ENCODE measurements at regions not wholly inside any gene's neighbourhood (a gene's known extent, or its start where the extent isn't known, plus 50 kb on each side); places are given as distances from the start of the nearest gene placed in this dataset.
"Not testable (repeated sequence)": the region's sequence is repeated elsewhere in the genome, so short reads cannot be mapped to it uniquely, and the experiment has no call there.

DNA sequence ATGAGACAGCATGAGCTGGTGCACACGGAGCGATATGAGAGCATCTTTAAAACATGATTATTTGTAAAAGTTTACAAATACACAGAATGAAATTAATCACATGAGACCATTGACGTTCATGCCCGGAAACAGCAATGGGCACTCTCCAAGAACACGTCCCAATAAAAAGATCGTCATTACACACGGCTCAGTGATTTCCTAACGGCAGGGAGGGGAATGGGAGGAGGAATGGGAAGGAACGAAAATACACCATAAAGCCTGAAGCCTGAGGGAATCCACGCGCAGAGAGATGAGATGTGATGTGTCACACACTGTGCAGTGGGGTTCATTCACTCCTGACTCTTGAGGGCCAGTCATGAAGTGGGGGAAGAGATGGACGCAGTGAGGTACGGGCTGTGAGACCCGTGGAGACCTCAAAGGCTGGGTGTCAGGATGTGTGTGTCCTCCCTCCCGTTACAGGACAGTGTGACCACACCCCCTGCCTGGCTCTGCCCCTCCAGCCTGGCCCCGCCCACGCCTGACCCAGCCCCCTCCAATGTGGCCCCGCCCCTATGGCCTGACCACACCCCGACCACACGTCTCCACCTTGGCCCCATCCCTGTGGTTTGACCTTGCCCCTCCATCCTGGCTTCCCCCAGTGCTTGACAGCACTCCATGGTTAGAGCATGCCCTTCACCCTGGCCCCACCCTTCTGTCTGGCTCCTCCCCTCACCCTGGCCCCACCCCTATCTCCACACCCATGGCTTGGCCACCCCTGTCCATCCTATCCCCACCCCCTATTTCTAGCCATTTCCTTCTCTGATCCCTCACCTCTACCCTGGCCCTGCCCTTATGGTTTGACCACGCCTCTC is 270.5 kb upstream of the SFSWAP start:
- not testable (repeated sequence) for DNase-seq (ENCODE audit: low read depth)

DNA sequence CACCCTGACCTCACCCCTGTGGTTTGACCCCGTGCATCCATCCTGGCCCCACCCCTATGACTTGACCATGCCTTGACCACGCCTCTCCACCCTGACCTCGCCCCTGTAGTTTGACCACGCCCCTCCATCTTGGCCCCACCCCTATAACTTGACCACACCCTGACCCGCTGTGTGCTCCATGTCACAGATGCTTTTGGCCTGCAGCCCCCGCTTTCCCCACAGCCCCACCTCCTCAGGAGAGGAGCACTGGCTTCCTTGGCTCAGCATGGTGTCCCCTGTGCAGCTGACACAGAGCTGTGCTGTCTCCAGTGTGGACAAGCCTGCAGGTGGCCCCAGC is 269.9 kb upstream of the SFSWAP start:
- no peak for DNase-seq (ENCODE audit: low read depth)

DNA sequence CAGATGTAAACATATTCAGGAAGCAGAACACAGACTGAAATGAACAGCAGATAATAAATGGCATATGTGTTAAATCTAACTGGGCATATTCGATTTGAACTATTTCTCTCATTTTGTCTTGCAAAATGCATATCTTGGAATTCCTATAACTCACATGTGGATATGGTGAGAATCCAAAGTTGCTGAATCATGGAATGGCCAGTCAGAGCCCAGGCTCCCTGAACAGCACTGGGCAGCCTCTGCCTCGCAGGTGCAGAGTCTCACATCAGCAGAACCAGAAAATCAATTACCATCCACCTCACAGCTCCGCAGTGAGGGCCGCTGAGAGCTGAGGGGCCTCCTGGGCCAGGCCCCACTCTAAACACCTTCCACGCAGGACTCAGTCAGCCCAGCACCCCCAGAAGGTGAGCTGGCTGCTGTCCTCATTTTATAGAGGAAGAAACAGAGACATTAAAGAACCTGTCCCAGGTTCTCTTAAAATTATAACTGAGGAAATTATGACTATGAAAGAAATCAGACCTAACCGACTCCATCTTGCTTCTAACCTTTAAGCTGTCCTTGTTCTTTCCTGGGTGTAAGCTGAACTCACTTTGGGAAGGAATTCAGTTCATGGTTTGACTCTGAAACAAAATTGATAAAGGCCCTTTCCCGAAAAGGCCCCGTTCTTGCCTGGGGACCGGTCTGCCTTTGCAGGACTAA is 269.1 kb upstream of the SFSWAP start:
- DNase-seq (ENCODE audit: low read depth), result no peak

DNA sequence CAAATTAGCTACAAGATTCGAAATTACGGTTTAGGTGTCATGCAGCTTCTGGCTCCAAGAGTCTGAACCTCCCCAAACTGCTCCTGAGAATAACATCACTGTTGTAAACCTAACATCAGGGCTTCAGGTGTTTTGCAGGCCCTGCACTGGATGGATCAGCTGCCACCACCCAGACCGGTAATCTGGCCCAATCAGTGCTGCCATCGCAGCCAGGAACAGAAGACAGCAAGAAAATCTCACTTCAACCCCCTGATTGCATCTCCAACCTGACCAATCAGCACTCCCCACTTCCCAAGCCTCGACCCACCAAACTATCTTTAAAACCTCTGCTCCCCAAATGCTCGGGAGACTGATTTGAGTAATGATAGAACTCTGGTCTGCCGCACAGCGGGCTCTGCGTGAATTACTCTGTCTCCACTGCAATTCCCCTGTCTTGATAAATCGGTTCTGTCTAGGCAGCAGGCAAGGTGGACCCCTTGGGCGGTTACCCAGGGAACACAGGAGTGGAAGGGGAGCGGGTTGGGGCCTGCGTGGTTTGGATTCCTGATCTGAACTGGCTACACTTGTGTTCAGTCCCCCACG is 268.5 kb upstream of the SFSWAP start:
- DNase-seq (ENCODE audit: low read depth), result no peak

DNA sequence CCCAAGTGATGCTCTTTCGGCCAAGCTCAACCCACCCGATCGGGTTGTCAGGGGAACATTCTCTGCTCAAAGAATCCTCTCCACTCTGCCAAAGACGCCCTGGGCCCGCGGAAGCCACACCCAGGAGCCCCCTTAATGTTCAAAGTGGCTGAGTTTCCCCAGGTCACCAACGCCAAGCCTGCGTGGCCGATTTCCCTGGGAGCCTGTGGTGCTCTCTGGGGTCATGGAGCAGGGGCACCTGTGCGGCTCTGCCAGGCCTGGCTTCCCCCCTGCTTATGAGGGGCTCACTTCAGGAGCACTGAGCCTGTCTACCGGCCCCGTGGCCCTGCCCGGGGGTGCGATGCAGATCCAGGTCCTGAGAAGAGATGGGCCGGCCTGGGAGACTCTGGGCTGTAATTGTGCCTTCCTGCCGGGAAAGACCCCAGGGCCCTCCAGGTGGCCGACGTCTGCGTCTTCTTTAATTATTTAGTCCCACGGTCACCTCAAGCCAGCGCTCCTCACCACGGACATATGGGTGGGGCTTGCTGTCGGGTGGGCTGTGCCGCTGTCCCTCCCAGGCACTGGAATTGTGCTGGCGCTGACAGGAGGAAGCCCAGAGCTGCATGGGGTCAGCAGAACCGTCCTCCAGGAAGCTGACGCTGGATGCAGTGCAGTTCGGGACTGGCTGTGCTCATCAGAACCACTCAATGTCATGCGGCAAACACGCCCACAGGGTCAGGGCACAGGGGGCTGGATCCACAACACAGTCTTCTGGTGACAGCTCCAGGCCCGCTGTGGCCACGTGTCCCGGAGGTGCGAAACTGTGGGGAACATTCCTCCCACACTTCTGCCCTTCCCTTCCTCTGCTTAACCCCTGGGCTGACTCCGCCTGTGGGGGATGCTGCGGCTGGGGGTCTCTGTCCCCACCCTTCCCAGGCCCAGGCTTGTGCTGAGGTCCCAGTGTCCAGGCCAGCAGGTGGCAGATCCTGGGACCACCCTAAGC is 267.6 kb upstream of the SFSWAP start:
- no peak for DNase-seq (ENCODE audit: low read depth)

DNA sequence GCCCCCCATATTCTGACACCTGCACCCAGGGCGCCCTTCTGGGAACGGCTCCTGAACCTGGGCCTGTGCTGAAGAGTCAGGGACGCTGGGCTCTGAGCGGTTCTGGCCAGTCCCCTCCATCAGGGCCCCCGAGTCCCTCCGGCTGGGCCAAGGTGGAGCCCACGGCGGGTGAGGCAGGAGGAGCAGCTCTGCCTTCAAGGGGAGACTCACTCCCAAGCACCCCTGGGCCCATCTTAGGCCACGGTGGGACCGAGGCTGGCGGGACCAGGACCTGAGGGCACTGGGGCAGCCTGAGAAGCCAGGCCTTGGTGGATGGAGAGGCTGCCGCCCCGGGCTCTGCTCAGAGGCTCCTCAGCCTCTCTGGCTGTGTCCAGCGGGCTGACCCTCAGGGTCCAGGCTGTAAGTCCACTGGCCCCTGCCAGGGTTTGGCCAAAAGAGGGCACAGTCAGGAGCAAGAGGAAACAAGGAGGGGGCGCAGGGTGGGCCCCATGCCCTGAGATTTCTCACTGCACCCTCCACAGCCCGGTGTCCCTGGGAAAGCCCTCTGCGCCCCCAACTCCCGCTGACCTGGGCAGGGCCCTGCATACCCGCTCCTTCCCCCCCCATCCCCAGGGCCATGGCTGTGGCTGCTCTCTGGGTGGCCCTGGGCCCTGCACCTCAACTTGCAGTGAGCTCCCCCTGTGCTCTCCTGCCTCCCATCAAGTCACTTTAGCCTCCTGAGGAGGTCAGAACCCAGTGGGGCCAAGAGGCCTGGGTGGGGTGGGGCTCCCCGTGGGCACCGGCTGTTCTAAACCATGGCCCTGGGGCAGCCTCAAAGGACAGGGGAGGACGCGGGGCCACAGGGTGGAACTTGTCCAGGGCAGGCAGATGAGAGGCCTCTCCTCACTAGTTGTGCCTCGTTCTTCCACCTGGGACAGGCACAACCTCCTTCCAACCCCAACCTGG is 266.4 kb upstream of the SFSWAP start:
- no peak for DNase-seq (ENCODE audit: low read depth)

DNA sequence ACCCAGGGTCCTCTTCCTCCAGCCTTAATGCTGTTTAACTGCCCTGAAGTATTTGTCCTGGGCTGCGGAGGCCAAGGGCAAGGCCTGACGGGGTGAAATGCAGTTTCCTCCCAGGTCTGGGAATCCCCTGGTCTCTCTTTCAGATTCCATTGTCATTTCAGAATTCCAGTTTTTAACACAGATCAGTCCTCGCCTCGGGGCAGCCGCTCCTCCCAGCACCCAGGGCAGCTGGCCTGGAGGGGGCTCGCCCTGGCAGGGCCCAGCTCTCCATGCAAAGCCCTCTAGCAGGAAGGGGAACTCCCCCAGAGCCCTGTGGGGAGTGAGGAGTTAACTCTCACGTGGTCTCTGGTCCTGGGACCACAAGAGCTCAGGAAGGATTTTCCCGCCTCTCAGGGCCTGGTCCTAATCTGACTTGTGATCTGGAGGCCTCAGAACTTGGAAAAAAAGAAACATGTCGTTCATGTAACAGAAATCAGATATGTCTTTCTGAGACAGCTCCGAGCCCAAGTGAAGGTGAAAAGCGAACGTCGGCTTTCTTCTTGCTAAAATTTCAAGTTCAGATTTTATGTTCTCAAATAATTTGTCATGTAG is 265.6 kb upstream of the SFSWAP start:
- no peak for DNase-seq (ENCODE audit: low read depth)

DNA sequence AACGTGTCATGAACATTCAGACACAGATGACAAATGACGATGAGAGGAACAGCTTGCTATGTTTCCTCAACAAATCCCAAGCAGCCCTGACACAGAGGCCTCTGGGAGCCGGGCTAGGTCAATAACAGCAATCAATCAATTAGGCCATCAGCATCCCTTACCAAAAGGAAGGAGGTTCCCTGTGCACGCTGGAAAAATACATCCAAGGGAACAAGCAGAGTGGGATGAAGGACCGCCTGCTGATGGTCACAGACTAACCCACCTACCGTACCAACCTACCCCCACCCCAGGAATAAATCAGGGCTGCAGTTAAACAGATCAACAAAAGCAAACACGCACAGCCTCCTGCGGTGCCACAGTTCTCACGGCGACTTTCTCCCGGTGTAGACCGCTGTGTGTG is 265.1 kb upstream of the SFSWAP start:
- DNase-seq (ENCODE audit: low read depth), result no peak

DNA sequence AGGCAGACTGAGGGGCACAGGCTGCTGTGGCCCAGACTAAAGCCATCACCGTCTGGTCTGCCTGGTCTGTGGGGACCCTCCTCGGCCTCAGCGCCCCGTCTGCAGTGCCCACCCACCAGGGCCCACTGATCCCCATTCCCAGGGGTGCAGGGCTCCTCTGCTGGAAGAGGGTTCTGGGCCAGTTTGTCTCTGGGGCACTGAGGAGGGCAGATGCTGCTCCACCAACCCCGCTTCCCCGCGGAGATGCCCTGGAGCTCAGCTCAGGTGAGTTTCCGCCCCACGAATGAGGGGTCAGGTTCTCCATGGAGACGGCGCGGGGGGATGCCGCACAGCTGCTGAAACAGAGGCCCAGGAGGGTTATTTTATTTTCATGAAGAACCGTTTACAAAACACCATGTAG is 263.3 kb upstream of the SFSWAP start:
- not testable (repeated sequence) for DNase-seq (ENCODE audit: low read depth)

DNA sequence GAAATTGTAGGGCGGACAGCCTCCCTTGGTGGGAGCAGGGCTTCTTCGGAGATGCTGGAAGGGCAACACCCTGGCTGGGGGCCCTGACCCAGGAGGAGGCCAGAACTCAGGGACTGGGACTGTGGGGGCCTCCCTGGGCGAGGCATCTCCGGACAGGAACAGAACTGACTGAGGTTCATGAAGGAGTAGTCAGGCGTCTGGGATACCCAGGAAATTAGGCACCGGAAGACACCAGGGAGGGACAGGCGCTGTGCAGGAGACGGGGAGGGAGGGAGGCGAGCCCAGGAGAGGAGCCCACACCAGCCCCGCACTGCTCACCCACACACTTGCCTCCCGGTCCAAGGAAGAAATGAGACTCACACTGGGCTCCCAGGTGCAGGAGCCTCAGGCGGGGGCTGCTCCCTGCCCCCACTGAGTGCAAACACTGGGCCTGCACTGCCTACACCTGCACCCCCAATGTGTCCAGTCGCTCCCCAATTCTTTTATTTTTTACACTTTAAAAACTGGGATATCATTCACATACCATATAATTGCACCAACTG is 262.6 kb upstream of the SFSWAP start:
- no peak for DNase-seq (ENCODE audit: low read depth)

DNA sequence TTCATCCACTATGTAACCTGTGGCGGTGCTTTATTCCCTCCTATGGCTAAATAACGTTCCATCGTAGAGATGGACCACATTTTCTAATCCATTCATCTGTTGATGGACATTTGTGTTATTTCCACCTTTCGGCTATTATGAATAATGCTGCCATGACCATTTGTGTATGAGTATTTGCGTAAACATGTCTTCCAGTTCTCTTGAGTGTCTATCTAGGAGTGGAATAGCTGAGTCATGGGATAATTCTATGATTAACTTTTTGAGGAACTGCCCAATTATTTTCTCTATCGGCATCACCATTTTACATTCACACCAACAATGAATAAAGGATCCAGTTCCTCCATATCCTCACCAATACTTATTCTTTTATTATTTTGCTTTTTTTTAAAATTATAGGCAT is 261.9 kb upstream of the SFSWAP start:
- no peak for DNase-seq (ENCODE audit: low read depth)

DNA sequence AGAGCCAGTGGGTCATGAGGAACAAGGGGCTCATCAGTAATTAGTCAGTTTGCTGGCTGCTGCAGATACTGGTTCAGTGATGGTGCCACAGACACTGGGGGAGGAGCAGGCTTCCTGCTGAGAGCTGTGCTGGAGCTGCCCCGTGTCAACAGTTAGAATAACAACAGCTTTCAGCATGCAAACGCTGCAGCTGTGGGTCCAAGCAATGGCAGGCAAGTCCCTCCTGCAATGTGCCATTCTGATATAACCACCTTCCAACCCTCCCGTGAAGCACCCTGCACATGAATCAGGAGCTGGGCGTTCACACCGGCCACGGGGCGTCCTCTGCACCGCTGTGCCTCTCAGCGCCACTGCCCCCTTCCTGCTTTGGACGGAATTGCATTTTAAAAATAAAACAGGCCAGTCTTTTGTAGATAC is 258.4 kb upstream of the SFSWAP start:
- no peak for DNase-seq (ENCODE audit: low read depth)

DNA sequence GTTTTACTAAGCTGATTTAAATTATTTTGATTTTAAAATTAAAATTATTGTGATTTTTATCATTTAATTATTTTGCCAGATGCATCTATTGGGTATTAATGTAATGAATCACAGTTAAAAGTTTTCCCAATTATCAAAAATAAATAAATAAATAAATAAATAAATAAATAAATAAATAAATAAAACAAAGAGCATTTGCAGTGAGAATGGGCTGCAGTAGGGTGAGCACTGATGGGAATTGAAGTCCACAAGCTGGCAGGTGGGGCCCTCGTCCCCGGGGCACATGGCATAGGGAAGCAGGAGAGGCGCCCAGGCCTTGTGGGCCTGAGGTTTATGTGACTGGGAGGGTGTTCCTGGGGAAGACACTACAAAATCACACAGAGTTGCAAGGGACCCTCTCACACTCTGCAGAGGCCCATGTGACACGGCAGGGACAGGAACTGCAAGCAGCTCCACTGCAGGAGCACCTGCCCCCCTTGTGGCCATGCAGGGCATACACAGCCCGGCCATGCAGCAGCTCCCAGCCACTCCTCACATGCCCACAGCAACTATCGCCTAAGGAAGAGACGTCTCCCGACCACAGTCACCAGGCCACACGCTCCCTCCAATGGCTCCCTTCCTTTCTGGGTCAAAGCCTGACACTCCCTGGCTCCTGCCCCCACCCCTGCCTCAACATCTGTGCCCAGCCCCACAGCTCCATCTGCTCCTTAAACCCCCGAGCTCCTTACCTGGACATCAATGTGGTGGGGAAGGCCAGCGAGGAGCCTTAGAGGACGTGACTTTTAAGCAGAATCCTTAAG is 256.3 kb upstream of the SFSWAP start:
- DNase-seq (ENCODE audit: low read depth), result peak; percentile 18

DNA sequence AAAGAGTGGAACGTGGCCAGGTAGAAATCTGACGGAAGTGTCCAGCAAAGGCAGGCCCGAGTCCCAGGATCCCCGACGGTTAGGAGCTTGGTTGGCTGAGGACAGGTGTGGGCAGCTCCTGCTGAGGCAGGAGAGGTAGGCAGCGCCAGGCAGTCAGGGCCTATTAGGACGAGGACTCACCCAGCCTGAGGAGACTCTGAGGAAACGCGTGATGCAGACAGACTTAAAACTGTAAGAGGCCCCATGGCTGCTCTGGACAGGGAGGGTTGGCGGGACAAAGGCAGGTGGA is 255.7 kb upstream of the SFSWAP start:
- DNase-seq (ENCODE audit: low read depth), result no peak

DNA sequence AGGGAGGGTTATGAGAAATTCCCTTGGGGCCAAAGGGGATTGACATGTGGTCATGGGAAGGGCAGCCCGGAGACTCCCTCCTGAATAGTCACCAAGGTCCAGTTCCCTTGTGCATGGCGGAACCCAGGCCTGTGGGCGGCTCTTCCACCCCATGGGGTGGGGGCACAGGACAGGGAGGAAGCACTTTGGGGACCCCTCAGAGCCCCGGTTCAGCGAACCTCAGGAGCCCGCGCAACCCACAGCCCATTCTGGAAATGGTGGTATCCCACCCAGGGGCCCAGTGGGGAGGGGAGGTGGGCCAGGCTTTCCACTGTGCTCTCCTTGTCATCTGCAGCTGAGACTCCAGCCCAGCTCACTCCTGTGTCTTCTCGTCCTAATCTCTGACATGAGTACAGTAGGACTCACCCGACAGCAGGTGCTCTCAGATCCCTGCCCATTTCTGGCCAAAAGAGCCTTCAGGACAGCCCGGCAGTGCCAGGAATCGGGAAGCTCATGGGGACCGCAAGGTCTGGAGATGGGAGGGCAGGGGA is 255.2 kb upstream of the SFSWAP start:
- no peak for DNase-seq (ENCODE audit: low read depth)

DNA sequence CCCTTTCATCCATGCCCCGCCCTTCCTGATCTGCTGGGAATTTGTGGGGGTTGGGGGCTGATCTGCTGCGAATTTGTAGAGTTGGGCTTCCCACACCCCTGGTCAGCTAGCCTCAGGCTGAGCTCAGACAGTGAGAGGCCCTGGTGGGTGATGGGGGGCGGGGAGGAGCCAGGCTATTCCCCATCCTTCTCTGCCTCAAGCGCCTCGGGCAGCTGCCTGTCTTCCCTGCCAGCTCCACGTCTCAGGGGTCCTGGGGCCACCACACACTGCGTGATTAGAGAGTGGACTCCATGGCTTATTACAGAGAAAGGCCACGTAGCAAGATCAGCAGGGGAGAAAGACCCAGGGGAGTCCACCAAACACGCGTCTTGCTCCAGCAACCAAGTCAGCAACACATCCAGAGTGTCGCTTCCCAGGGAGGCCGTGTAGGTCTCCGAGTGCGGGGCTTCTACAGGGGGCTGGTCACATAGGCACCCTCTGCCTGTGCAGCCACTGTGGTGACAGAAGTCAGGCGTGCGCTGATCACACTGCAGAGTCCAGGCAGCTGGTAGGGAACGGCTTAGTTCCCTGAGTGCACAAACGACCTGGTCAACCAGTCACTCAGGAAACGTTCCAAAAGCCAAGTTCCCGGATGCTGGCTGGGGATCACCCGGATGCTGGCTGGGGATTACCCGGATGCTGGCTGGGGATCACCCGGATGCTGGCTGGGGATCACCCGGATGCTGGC is 254.4 kb upstream of the SFSWAP start:
- no peak for DNase-seq (ENCODE audit: low read depth)

DNA sequence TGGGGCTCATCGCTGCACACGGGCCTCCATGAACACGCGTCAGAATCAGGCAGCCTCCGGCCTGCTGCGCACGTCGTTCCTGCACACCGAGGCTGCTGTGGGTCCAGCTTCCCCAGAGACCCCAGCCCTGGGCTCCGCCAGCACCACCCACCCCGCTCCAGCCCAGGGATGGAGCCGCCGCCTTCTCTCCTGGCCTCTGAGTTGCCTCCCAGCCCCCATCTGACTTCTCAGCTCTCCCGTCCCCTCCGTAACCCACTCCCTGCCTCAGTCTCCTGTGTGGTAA is 253.9 kb upstream of the SFSWAP start:
- no peak for DNase-seq (ENCODE audit: low read depth)

DNA sequence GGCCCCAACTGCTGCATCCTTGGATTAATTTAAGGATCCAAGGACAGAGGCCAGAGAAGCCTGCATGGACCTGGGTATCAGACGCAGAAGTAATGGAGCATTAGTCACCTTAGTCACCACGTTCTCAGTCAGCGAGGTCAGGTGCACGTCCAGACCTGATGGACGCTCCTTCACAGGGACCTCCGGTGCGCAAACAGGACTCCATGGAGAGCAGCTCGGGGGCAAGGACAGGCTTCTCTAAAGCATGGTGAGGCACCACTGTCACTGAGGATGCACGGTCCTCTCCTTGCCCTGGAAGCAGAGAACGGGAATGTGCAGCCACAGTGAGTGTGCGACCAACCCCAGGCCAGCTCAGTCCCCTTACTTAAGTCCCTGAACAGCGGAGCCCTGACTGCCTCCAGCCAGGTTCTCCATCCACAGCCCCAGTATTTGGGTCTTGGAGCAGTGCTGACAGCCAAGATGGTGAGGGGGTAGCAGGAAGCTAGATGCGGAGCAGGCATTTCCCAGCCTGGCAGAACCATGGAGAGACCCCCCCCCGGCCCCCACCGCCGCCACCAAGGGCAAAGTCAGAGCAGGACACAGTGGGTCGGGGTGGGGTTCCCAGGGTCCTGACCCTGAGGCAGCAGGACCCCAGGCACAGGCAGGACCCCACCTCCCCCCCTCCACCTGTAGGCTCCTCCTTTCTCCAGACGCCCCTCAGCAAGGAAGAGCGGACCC is 253.4 kb upstream of the SFSWAP start:
- no peak for DNase-seq (ENCODE audit: low read depth)

DNA sequence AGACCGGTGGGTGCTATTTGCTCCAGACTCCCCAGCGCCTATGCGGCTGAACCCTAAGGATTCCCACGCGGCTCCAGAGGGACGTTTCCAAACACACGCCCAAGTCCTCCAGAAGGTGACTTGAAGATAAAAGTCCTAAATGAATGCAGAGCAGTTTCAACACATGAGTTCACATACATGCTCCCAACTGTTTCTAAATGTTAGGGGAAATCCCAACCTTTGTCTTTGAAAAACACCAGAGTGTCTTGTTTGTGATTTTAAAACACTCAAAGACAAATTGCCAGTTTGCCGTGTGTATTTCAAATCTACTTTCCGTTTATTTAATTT is 252.9 kb upstream of the SFSWAP start:
- no peak for DNase-seq (ENCODE audit: low read depth)

Measured in iris pigment epithelial cell (primary cell).